PC-9 (cell line): ENCODE measurements at regions not wholly inside any gene's neighbourhood (a gene's known extent, or its start where the extent isn't known, plus 50 kb on each side); places are given as distances from the start of the nearest gene placed in this dataset.

Experiments used
- EZH2 ChIP-seq: fragments of 200-600 bp; sonication (generic); IDR thresholded peaks from 2 replicates; pipeline ENCODE4 v1.8.0; 2017; ENCODE audit warnings: antibody characterized with exemption, low read depth
- TF ChIP-seq, protein P1 (sequence below): fragments of 200-600 bp; sonication (generic); conservative IDR thresholded peaks from 2 replicates; pipeline ENCODE4 v1.6.1; 2017; ENCODE audit warnings: mixed run types, antibody characterized with exemption, mild to moderate bottlenecking, moderate library complexity

GRCh38 chr2:116924509-116924908 is 890.0 kb upstream of the DDX18 start:
- TF ChIP-seq, protein P1, sequence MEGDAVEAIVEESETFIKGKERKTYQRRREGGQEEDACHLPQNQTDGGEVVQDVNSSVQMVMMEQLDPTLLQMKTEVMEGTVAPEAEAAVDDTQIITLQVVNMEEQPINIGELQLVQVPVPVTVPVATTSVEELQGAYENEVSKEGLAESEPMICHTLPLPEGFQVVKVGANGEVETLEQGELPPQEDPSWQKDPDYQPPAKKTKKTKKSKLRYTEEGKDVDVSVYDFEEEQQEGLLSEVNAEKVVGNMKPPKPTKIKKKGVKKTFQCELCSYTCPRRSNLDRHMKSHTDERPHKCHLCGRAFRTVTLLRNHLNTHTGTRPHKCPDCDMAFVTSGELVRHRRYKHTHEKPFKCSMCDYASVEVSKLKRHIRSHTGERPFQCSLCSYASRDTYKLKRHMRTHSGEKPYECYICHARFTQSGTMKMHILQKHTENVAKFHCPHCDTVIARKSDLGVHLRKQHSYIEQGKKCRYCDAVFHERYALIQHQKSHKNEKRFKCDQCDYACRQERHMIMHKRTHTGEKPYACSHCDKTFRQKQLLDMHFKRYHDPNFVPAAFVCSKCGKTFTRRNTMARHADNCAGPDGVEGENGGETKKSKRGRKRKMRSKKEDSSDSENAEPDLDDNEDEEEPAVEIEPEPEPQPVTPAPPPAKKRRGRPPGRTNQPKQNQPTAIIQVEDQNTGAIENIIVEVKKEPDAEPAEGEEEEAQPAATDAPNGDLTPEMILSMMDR, result no peak
- TF ChIP-seq EZH2, result no peak
